ENCODE measurements at regions not wholly inside any gene's neighbourhood (a gene's known extent, or its start where the extent isn't known, plus 50 kb on each side); places are given as distances from the start of the nearest gene placed in this dataset.

DNA sequence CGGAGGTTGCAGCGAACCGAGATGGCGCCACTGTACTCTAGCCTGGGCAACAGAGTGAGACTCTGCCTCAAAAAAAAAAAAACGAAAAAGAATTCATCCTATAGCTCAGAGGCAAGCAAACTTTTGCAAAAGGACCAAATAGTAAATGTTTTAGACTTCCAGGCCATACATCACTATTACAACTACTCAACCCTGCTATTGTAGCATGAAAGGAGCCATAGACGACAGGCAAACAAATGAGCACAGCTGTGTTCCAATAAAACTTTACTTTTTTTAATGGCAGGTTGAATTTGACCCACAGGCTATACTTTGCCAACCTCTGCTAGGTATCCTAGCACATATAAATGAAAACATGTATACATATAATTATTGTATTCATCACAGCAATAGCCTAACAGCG, 58.9 kb upstream of the SLC30A5 start:
- H3K4me1 ChIP-seq (ENCODE audit: low read depth): no peaks in the 10 kb centered on the region
- H3K36me3 ChIP-seq: no peaks in the 10 kb centered on the region
- DNase-seq (ENCODE audit: low read depth in 1 of 2, low spot score in 1 of 2): no peak
- no peaks in the 10 kb centered on the region for H3K27me3 ChIP-seq
- TF ChIP-seq, protein P1, sequence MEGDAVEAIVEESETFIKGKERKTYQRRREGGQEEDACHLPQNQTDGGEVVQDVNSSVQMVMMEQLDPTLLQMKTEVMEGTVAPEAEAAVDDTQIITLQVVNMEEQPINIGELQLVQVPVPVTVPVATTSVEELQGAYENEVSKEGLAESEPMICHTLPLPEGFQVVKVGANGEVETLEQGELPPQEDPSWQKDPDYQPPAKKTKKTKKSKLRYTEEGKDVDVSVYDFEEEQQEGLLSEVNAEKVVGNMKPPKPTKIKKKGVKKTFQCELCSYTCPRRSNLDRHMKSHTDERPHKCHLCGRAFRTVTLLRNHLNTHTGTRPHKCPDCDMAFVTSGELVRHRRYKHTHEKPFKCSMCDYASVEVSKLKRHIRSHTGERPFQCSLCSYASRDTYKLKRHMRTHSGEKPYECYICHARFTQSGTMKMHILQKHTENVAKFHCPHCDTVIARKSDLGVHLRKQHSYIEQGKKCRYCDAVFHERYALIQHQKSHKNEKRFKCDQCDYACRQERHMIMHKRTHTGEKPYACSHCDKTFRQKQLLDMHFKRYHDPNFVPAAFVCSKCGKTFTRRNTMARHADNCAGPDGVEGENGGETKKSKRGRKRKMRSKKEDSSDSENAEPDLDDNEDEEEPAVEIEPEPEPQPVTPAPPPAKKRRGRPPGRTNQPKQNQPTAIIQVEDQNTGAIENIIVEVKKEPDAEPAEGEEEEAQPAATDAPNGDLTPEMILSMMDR (IDR thresholded peaks at IDR 0.05; ENCODE audit: low read depth, low read length): no peak
- H3K27ac ChIP-seq: no peak overlapping the region
- no peak overlapping the region for H3K4me3 ChIP-seq
- no peaks in the 10 kb centered on the region for H3K9me3 ChIP-seq (ENCODE audit: low read depth)

DNA sequence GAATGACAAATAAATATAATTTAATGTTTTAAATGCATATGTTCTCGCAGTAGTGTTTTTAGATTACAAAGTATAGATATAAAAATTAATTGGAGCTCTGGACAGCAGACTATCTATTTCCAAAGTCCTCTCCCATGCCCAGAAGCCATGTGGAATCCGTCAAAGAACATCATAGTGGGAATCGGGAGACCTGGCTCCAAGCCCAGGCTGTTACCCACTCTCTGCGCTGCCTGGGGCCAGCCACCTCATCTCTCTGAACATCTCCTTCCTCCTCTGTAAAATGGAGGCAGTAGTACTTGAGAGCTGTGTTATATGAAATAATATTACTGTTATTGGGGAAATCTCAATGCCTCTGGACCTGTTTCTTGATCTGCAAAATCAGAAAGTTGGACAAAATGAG, 58.1 kb upstream of the SLC30A5 start:
- no peak overlapping the region for H3K27ac ChIP-seq
- TF ChIP-seq, protein P1 (IDR thresholded peaks at IDR 0.05; ENCODE audit: low read depth, low read length): no peak
- DNase-seq (ENCODE audit: low read depth in 1 of 2, low spot score in 1 of 2): peak in 1 of 2 donors; percentile 47

DNA sequence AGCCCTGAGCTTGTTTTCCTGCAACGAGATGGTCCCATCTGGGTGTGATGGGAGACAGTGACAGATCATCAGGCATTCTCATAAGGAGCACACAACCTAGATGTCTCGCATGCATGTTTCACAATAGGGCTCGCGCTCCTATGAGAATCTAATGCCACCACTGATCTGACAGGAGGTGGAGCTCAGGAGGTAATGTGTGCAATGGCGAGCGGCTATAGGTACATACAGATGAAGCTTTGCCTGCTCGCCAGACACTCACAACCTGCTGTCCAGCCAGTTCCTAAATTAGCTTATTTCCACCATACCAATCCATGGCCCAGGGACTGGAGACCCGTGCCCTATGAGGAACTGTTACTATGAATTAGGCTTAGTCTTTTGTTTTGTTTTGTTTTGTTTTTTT, 55.3 kb upstream of the SLC30A5 start:
- DNase-seq (ENCODE audit: low read depth in 1 of 2, low spot score in 1 of 2): no peak
- H3K36me3 ChIP-seq: no peaks in the 10 kb centered on the region
- TF ChIP-seq, protein P1 (IDR thresholded peaks at IDR 0.05; ENCODE audit: low read depth, low read length): no peak
- no peaks in the 10 kb centered on the region for H3K27me3 ChIP-seq
- no peaks in the 10 kb centered on the region for H3K4me1 ChIP-seq (ENCODE audit: low read depth)
- no peak overlapping the region for H3K27ac ChIP-seq
- no peaks in the 10 kb centered on the region for H3K9me3 ChIP-seq (ENCODE audit: low read depth)
- no peak overlapping the region for H3K4me3 ChIP-seq

More for the DNA sequence above, 58.1 kb upstream of the SLC30A5 start:
- Histone ChIP-seq H3K27me3 (no peaks in the 10 kb centered on the region), H3K4me3 (no peak overlapping the region), H3K4me1 (ENCODE audit: low read depth) (no peaks in the 10 kb centered on the region), H3K36me3 (no peaks in the 10 kb centered on the region), H3K9me3 (ENCODE audit: low read depth) (no peaks in the 10 kb centered on the region)

DNA sequence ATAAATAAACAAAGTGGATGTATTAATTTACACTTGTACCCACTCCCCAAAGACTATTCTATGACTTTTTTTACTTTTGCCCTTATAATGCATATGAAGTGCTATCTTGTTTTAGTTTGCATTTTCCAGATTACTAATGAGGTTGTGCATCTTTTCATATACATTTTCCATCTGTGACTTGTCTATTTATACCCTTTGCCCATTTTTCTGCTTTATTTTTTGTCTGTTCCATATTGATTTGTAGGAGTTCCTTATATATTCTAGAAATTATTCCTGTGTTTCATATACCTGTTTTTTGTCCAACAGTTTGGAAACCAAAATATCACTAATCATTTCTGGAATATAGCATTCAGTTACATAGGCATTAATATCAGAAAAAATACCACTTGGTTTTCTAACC, 54.0 kb upstream of the SLC30A5 start:
- Histone ChIP-seq H3K4me3 (no peak overlapping the region), H3K27ac (no peak overlapping the region), H3K27me3 (no peaks in the 10 kb centered on the region), H3K36me3 (no peaks in the 10 kb centered on the region), H3K9me3 (ENCODE audit: low read depth) (no peaks in the 10 kb centered on the region), H3K4me1 (ENCODE audit: low read depth) (no peaks in the 10 kb centered on the region)
- TF ChIP-seq, protein P1 (IDR thresholded peaks at IDR 0.05; ENCODE audit: low read depth, low read length): no peak
- DNase-seq (ENCODE audit: low read depth in 1 of 2, low spot score in 1 of 2): no peak

DNA sequence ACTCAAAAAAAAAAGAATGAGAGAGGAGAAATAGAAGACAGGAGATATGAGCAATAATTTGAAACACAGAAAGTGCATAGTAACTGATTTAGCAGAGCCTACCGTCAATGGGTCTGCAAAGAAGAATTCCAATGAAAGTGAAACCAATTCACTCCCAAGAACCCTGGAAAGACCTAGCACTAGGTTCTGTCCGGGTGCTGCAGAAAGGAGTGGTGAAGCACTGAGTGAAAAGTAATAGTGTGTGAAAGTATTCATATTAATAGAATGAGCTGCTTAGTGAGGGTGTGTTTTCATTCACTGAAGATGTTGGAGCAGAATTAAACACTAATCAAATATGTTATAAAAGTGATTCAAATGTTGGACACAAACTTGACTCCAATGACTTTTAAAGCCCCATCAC, 51.3 kb upstream of the SLC30A5 start:
- no peaks in the 10 kb centered on the region for H3K4me1 ChIP-seq (ENCODE audit: low read depth)
- H3K27me3 ChIP-seq: no peaks in the 10 kb centered on the region
- H3K27ac ChIP-seq: no peak overlapping the region
- H3K9me3 ChIP-seq (ENCODE audit: low read depth): no peaks in the 10 kb centered on the region
- TF ChIP-seq, protein P1 (IDR thresholded peaks at IDR 0.05; ENCODE audit: low read depth, low read length): no peak
- H3K36me3 ChIP-seq: no peaks in the 10 kb centered on the region
- no peak for DNase-seq (ENCODE audit: low read depth in 1 of 2, low spot score in 1 of 2)
- no peak overlapping the region for H3K4me3 ChIP-seq

Data from cardiac muscle cell (in vitro differentiated cells and primary cell).